Retinal pigment epithelial cell (primary cell): ENCODE measurements at regions not wholly inside any gene's neighbourhood (a gene's known extent, or its start where the extent isn't known, plus 50 kb on each side); places are given as distances from the start of the nearest gene placed in this dataset.
A peak's percentile ranks its signal among the peaks of the same experiment; 100 is the strongest.

Experiments used
- DNase-seq: peaks from one replicate; pipeline ENCODE4 v3.0.0-alpha.2; 2010; ENCODE audit warnings: low read depth
- H3K4me3 ChIP-seq: 2 replicates; pipeline ENCODE4 v1.5.1; 2011; ENCODE audit warnings: mild to moderate bottlenecking, low read length, control low read depth, moderate library complexity
- CTCF ChIP-seq: conservative IDR thresholded peaks from 2 replicates; pipeline ENCODE4 v1.5.1; 2011; ENCODE audit warnings: low read depth, low read length, control low read depth, inconsistent platforms

- TF ChIP-seq CTCF = no peak
- DNase-seq = no peak
- H3K4me3 ChIP-seq = no peak overlapping the region
Measured at GRCh38 chr4:126871810-126872209, 760.9 kb upstream of the INTU start.

GRCh38 chr4:126874533-126874932, 758.2 kb upstream of the INTU start:
- DNase-seq = no peak
- no peak overlapping the region for H3K4me3 ChIP-seq
- TF ChIP-seq CTCF = no peak

GRCh38 chr4:126888968-126889367, 743.8 kb upstream of the INTU start:
- DNase-seq = peak; percentile 32
- no peak for TF ChIP-seq CTCF

GRCh38 chr4:126890383-126890782, 742.4 kb upstream of the INTU start:
- no peak for TF ChIP-seq CTCF
- no peak overlapping the region for H3K4me3 ChIP-seq
- no peak for DNase-seq

More at GRCh38 chr4:126888968-126889367, 743.8 kb upstream of the INTU start:
- no peak overlapping the region for H3K4me3 ChIP-seq

GRCh38 chr4:126890994-126891393, 741.8 kb upstream of the INTU start:
- DNase-seq = no peak
- no peak for TF ChIP-seq CTCF
- no peak overlapping the region for H3K4me3 ChIP-seq

GRCh38 chr4:126894963-126895362, 737.8 kb upstream of the INTU start:
- DNase-seq = no peak
- TF ChIP-seq CTCF = no peak
- no peak overlapping the region for H3K4me3 ChIP-seq

GRCh38 chr4:126895988-126896570, 736.7 kb upstream of the INTU start:
- DNase-seq = no peak
- no peak for TF ChIP-seq CTCF
- no peak overlapping the region for H3K4me3 ChIP-seq
